AG09309 (cell line): ENCODE measurements at regions not wholly inside any gene's neighbourhood (a gene's known extent, or its start where the extent isn't known, plus 50 kb on each side); places are given as distances from the start of the nearest gene placed in this dataset.
A peak's percentile ranks its signal among the peaks of the same experiment; 100 is the strongest.

ENCODE experiments used
- DNase-seq: peaks from one replicate; pipeline ENCODE4 v3.0.0-alpha.2; 2010; ENCODE audit warnings: low read depth
- H3K4me3 ChIP-seq: 2 replicates; pipeline ENCODE4 v1.5.1; 2011; ENCODE audit warnings: mild to moderate bottlenecking, low read depth, low read length, moderate library complexity; ENCODE audit not compliant: control insufficient read depth
- CTCF ChIP-seq: IDR thresholded peaks from 2 replicates; pipeline ENCODE4 v1.5.1; 2011; ENCODE audit warnings: mild to moderate bottlenecking, low read depth, low read length, inconsistent platforms; ENCODE audit not compliant: insufficient read depth, control insufficient read depth; ENCODE audit errors: missing control alignments

GRCh38 chr7:137172105-137172590 is 171.4 kb downstream of the PTN start:
- no peak for DNase-seq

GRCh38 chr7:137169282-137169698 is 174.2 kb downstream of the PTN start:
- no peak overlapping the region for H3K4me3 ChIP-seq
- DNase-seq, result peak; percentile 50
- TF ChIP-seq CTCF, result peak; percentile 87

More at GRCh38 chr7:137172105-137172590, 171.4 kb downstream of the PTN start:
- TF ChIP-seq CTCF, result no peak
- H3K4me3 ChIP-seq, result no peak overlapping the region

- DNase-seq, result no peak
- H3K4me3 ChIP-seq, result no peak overlapping the region
- no peak for TF ChIP-seq CTCF
Observed at GRCh38 chr7:137167609-137168008, 175.9 kb downstream of the PTN start.

- DNase-seq, result no peak
- no peak overlapping the region for H3K4me3 ChIP-seq
- TF ChIP-seq CTCF, result no peak
Observed at GRCh38 chr7:137166363-137166762, 177.2 kb downstream of the PTN start.

GRCh38 chr7:137165786-137166185 is 177.7 kb downstream of the PTN start:
- no peak overlapping the region for H3K4me3 ChIP-seq
- TF ChIP-seq CTCF, result no peak
- DNase-seq, result no peak

- TF ChIP-seq CTCF, result no peak
- DNase-seq, result no peak
Observed at GRCh38 chr7:137165241-137165640, 178.3 kb downstream of the PTN start.

GRCh38 chr7:137164251-137164650 is 179.3 kb downstream of the PTN start:
- DNase-seq, result no peak
- no peak for TF ChIP-seq CTCF
- no peak overlapping the region for H3K4me3 ChIP-seq

More at GRCh38 chr7:137165241-137165640, 178.3 kb downstream of the PTN start:
- H3K4me3 ChIP-seq, result no peak overlapping the region
